ENCODE measurements at regions not wholly inside any gene's neighbourhood (a gene's known extent, or its start where the extent isn't known, plus 50 kb on each side); places are given as distances from the start of the nearest gene placed in this dataset.

- no peak for DNase-seq
These were observed 173.3 kb upstream of the MYCN start for GRCh38 chr2:15766911-15767597.

GRCh38 chr2:15767679-15768078 lies 172.7 kb upstream of the MYCN start:
- DNase-seq: no peak

GRCh38 chr2:15768142-15768541 lies 172.2 kb upstream of the MYCN start:
- no peak for DNase-seq

GRCh38 chr2:15768615-15769014 lies 171.7 kb upstream of the MYCN start:
- peak; percentile 2 for DNase-seq

GRCh38 chr2:15769235-15769634 lies 171.1 kb upstream of the MYCN start:
- DNase-seq: no peak

GRCh38 chr2:15769676-15770547 lies 170.4 kb upstream of the MYCN start:
- no peak for DNase-seq

GRCh38 chr2:15770606-15771005 lies 169.7 kb upstream of the MYCN start:
- DNase-seq: no peak

GRCh38 chr2:15771124-15771523 lies 169.2 kb upstream of the MYCN start:
- DNase-seq: no peak

GRCh38 chr2:15772086-15772595 lies 168.2 kb upstream of the MYCN start:
- DNase-seq: no peak

- no peak for DNase-seq
These were observed 167.7 kb upstream of the MYCN start for GRCh38 chr2:15772681-15773080.

GRCh38 chr2:15773204-15773603 lies 167.1 kb upstream of the MYCN start:
- no peak for DNase-seq

GRCh38 chr2:15773846-15774245 lies 166.5 kb upstream of the MYCN start:
- no peak for DNase-seq

GRCh38 chr2:15775753-15776628 lies 164.4 kb upstream of the MYCN start:
- no peak for DNase-seq

GRCh38 chr2:15776629-15776919 lies 163.8 kb upstream of the MYCN start:
- DNase-seq: no peak

GRCh38 chr2:15776992-15777702 lies 163.2 kb upstream of the MYCN start:
- DNase-seq: no peak

- no peak for DNase-seq
These were observed 162.5 kb upstream of the MYCN start for GRCh38 chr2:15777795-15778371.

- no peak for DNase-seq
These were observed 161.7 kb upstream of the MYCN start for GRCh38 chr2:15778529-15779219.

GRCh38 chr2:15779381-15780041 lies 160.8 kb upstream of the MYCN start:
- DNase-seq: no peak

GRCh38 chr2:15780234-15780633 lies 160.1 kb upstream of the MYCN start:
- DNase-seq: no peak

- DNase-seq: no peak
These were observed 159.3 kb upstream of the MYCN start for GRCh38 chr2:15780912-15781574.
